Endothelial cell of umbilical vein (primary cell): ENCODE measurements at regions not wholly inside any gene's neighbourhood (a gene's known extent, or its start where the extent isn't known, plus 50 kb on each side); places are given as distances from the start of the nearest gene placed in this dataset.
"Not testable (repeated sequence)": the region's sequence is repeated elsewhere in the genome, so short reads cannot be mapped to it uniquely, and the experiment has no call there.

Experiments
- BruUV-seq: library from RNA; stranded (reverse); fragments of 400-500 nt; replicated peaks from 2 replicates; lab custom pipeline; 2021; lab: Mats Ljungman, UMichigan
- CTCF ChIA-PET: fragments of 300-600, 350-600 bp; sonication (Branson Sonifier 250); formaldehyde crosslinking; loops from one replicate; lab custom pipeline; 2021; ENCODE audit warnings: antibody characterized with exemption, inconsistent platforms; lab: Charles Lee
- POLR2A ChIA-PET: fragments of 300-600, 350-600 bp; sonication (Branson Sonifier 250); formaldehyde crosslinking; loops from one replicate; lab custom pipeline; 2021; ENCODE audit warnings: antibody characterized with exemption, inconsistent platforms; lab: Charles Lee
- DNase-seq: peaks from one replicate; pipeline ENCODE4 v3.0.0-alpha.2; 2011; ENCODE audit warnings: low read depth, low spot score
- FAIRE-seq: peaks from 2 replicates; lab custom pipeline; 2011; peaks lifted over from hg19 to GRCh38; lab: Jason Lieb, UNC
- H2AFZ ChIP-seq: 2 replicates; pipeline ENCODE4 v1.6.0; 2012; ENCODE audit warnings: low read depth, low read length, control low read depth, inconsistent platforms
- H3K27ac ChIP-seq: 2 replicates; pipeline ENCODE4 v1.5.1; 2011; ENCODE audit warnings: low read depth, mild to moderate bottlenecking, control low read depth, low read length, moderate library complexity; ENCODE audit not compliant: insufficient read depth
- H3K27me3 ChIP-seq, 2 experiments: 2 replicates each; pipeline versions ENCODE4 v1.6.0 to v1.6.1; 2011; ENCODE audit warnings: low read length in 2 of 2, mixed read lengths in 1 of 2; ENCODE audit not compliant: control insufficient read depth in 2 of 2, insufficient read depth in 2 of 2
- H3K36me3 ChIP-seq, 2 experiments: 2 replicates in 1 of 2; 3 replicates in 1 of 2; pipeline ENCODE4 v1.5.1; 2011; ENCODE audit warnings: low read length in 2 of 2, mild to moderate bottlenecking in 1 of 2, moderate library complexity in 1 of 2; ENCODE audit not compliant: control insufficient read depth in 2 of 2, insufficient read depth in 2 of 2; ENCODE audit errors: extremely low read depth in 1 of 2
- H3K4me1 ChIP-seq: 3 replicates; pipeline ENCODE4 v1.5.1; 2011; ENCODE audit warnings: mild to moderate bottlenecking, low read length; ENCODE audit not compliant: control insufficient read depth, insufficient read depth; ENCODE audit errors: extremely low read depth
- H3K4me2 ChIP-seq: 2 replicates; pipeline ENCODE4 v1.6.1; 2011; ENCODE audit warnings: low read length, control low read depth, mixed read lengths; ENCODE audit not compliant: insufficient read depth
- H3K4me3 ChIP-seq, 3 experiments: fragments of 200-600 bp in 1 of 3; sonication (generic), shearing (Covaris generic) in 1 of 3; replicated peaks in 1 of 3; 2 replicates each; pipeline ENCODE4 v1.5.1; 2011 to 2016; ENCODE audit warnings: control low read depth in 3 of 3, low read length in 3 of 3, mild to moderate bottlenecking in 2 of 3, inconsistent platforms in 1 of 3, low read depth in 1 of 3, moderate library complexity in 1 of 3; ENCODE audit not compliant: insufficient read depth in 1 of 3
- H3K79me2 ChIP-seq: 2 replicates; pipeline ENCODE4 v1.6.0; 2012; ENCODE audit warnings: low read length, inconsistent platforms; ENCODE audit not compliant: control insufficient read depth, insufficient read depth
- H3K9ac ChIP-seq: replicated peaks from 2 replicates; pipeline ENCODE3; 2011; ENCODE audit warnings: low read length, control low read depth; ENCODE audit not compliant: insufficient read depth; ENCODE audit errors: extremely low read depth
- H3K9me1 ChIP-seq: replicated peaks from 3 replicates; pipeline ENCODE4 v1.6.0; 2011; ENCODE audit warnings: mild to moderate bottlenecking, low read length; ENCODE audit not compliant: control insufficient read depth, insufficient read depth; ENCODE audit errors: extremely low read depth
- H3K9me3 ChIP-seq: replicated peaks from 2 replicates; pipeline ENCODE4 v1.5.1; 2012; ENCODE audit warnings: low read length, inconsistent platforms; ENCODE audit not compliant: control insufficient read depth, insufficient read depth
- H4K20me1 ChIP-seq: replicated peaks from 2 replicates; pipeline ENCODE3; 2011; ENCODE audit warnings: mild to moderate bottlenecking, low read length; ENCODE audit not compliant: control insufficient read depth, insufficient read depth; ENCODE audit errors: extremely low read depth
- EZH2 ChIP-seq: IDR thresholded peaks from 2 replicates; pipeline ENCODE4 v1.6.1; 2012; ENCODE audit warnings: borderline replicate concordance, low read depth, mild to moderate bottlenecking, moderate library complexity, low read length, inconsistent platforms; ENCODE audit not compliant: severe bottlenecking
- FOS ChIP-seq: IDR thresholded peaks from 2 replicates; pipeline ENCODE4 v1.6.1; 2011; ENCODE audit warnings: mild to moderate bottlenecking, low read length, moderate library complexity, borderline replicate concordance; ENCODE audit not compliant: insufficient read depth
- GATA2 ChIP-seq: IDR thresholded peaks from 2 replicates; pipeline ENCODE4 v1.7.0; 2011; ENCODE audit warnings: low read depth, mild to moderate bottlenecking, moderate library complexity, mixed read lengths, low read length; ENCODE audit not compliant: insufficient read length, insufficient read depth
- JUN ChIP-seq: IDR thresholded peaks from 2 replicates; pipeline ENCODE4 v1.6.1; 2011; ENCODE audit warnings: borderline replicate concordance, low read depth; ENCODE audit not compliant: insufficient read length, insufficient read depth
- MYC ChIP-seq: IDR thresholded peaks from one replicate; pipeline ENCODE4 v1.6.1; 2011; ENCODE audit warnings: mild to moderate bottlenecking, low read depth, low read length
- POLR2A ChIP-seq: IDR thresholded peaks from 2 replicates; pipeline ENCODE4 v1.6.1; 2012; ENCODE audit warnings: low read depth, mild to moderate bottlenecking, control low read depth, low read length
- POLR2AphosphoS5 ChIP-seq: IDR thresholded peaks from 2 replicates; pipeline ENCODE4 v1.6.1; 2012; ENCODE audit warnings: low read depth, mild to moderate bottlenecking, control low read depth, low read length, moderate library complexity; ENCODE audit not compliant: insufficient read depth
- dilution Hi-C: fragments of 300-500 bp; cut with MboI; formaldehyde crosslinking; loops from one replicate; pipeline ENCODE4 v1.15.0; 2019; ENCODE audit warnings: low sequenced_read_pairs; ENCODE audit not compliant: extremely low pct_ligation_motif_present
- intact Hi-C: fragments of 100-400 bp; cut with micrococcal nuclease; formaldehyde crosslinking; loops from one replicate; pipeline ENCODE4 v1.10.0; 2022
- TF ChIP-seq, protein P1 (sequence below), 2 donors: IDR thresholded peaks; 1 replicate in 1 of 2; 2 replicates in 1 of 2; pipeline ENCODE4 v1.5.1; 2011; ENCODE audit warnings: low read length in 2 of 2, mild to moderate bottlenecking in 2 of 2, moderate library complexity in 2 of 2, control low read depth in 1 of 2, inconsistent platforms in 1 of 2, low read depth in 1 of 2; ENCODE audit not compliant: insufficient read depth in 1 of 2; ENCODE audit errors: extremely low read depth in 1 of 2
- TF ChIP-seq, protein P2 (sequence below): IDR thresholded peaks from 2 replicates; pipeline ENCODE4 v1.6.1; 2011; ENCODE audit not compliant: insufficient read depth, insufficient read length

DNA sequence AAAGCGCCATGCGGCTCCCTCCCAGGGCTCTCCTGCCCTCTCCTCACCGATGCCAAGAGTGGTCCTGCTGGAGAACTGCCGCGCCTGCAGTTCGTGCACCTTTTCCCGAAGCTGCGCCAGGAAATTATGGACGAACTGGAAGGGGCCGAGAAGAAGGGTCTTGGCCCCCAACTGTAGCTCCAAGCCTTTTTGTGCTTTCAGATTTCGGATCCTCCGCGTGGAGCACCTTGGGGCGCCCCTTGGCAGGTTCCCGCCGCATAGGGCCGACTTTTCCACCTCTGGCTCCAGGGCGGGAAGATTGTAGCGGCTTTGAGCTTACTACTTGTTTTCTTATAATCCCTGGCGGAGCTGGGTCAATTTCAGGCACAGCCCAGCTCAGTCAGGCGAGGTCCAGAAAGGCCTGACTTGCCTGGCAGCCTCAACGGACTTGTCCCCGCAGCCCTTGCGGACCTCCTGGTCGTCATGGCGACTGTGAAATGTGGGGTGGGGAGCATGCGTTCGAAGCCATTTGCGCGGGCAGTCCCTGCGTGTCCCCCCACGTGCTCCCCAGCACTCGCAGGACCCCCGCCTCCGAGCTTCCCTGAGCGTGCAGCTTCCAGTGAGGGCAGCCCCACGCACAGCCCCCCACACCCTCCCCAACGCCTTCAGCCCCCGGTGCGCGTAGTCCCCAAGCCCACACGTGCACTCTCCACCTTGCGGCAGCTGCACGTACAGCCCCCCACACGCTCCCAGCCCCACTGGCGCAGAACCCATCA is 129.9 kb downstream of the KBTBD2 start:
- Histone ChIP-seq H3K9me1 (no peaks in the 10 kb centered on the region), H3K27me3 (peaks cover 0 to 3% of the 10 kb centered on the region in 2 experiments), H3K27ac (no peak overlapping the region), H2AFZ (peak overlapping the region; percentile 80), H3K36me3 (no peaks in the 10 kb centered on the region), H3K9ac (no peak overlapping the region), H3K79me2 (no peaks in the 10 kb centered on the region), H3K4me1 (peaks cover 8% of the 10 kb centered on the region), H3K4me3 (peak overlapping the region in 2 of 3 experiments; percentile 32 to 36), H3K4me2 (peak overlapping the region; percentile 62), H4K20me1 (no peaks in the 10 kb centered on the region), H3K9me3 (no peaks in the 10 kb centered on the region)
- DNase-seq (peak; percentile 7), FAIRE-seq (no peak)
- dilution Hi-C loops (no loop called here), intact Hi-C loops (loop anchor here (2.0 to 10.0 kb wide), 3 partner anchors 69 to 423 kb away; partner anchors contain the start of gene LSM5)
- POLR2A ChIA-PET: interaction anchor here (0.6 kb wide), 1 partner anchor 301 kb away, joined by 3 read pairs; the partner anchor contains the start of gene NT5C3A
- CTCF ChIA-PET: interaction anchor here (0.9 to 1.8 kb wide), 6 partner anchors 33 to 1171 kb away, joined by 3 to 7 read pairs (median 3); no protein-coding TSS in a partner anchor
- TF ChIP-seq, protein P1, sequence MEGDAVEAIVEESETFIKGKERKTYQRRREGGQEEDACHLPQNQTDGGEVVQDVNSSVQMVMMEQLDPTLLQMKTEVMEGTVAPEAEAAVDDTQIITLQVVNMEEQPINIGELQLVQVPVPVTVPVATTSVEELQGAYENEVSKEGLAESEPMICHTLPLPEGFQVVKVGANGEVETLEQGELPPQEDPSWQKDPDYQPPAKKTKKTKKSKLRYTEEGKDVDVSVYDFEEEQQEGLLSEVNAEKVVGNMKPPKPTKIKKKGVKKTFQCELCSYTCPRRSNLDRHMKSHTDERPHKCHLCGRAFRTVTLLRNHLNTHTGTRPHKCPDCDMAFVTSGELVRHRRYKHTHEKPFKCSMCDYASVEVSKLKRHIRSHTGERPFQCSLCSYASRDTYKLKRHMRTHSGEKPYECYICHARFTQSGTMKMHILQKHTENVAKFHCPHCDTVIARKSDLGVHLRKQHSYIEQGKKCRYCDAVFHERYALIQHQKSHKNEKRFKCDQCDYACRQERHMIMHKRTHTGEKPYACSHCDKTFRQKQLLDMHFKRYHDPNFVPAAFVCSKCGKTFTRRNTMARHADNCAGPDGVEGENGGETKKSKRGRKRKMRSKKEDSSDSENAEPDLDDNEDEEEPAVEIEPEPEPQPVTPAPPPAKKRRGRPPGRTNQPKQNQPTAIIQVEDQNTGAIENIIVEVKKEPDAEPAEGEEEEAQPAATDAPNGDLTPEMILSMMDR (IDR thresholded peaks at IDR 0.05; ENCODE audit: extremely low read depth in 1 of 2, insufficient read depth in 1 of 2, low read depth in 1 of 2, low read length in 2 of 2): peak in 1 of 2 donors; percentile 10
- TF ChIP-seq FOS: no peak
- no peak for TF ChIP-seq JUN
- TF ChIP-seq GATA2: no peak
- peak; percentile 35 for TF ChIP-seq EZH2
- no peak for TF ChIP-seq POLR2AphosphoS5
- TF ChIP-seq, protein P2, sequence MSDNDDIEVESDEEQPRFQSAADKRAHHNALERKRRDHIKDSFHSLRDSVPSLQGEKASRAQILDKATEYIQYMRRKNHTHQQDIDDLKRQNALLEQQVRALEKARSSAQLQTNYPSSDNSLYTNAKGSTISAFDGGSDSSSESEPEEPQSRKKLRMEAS: no peak
- no peak for TF ChIP-seq MYC
- TF ChIP-seq POLR2A: no peak
- BruUV-seq: no TSS peak

DNA sequence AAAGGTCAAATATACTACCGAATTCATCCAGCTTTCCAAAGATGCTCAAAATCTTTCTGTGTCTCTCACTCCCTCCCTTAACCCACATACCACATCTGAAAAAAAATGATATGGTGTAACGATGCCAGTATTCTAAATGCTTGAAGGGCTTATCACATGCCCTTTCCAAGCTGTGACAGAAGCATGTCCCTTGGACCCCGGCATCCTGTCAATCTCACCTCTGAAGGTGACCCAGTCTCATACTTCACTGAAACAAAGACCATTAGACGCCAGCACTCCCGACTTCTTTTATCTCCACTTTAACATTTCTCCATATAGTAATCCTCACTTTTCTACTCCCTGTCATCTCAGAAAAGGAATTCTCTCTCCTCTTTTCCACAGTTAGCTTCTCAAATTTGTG is 130.8 kb downstream of the KBTBD2 start:
- H3K27me3 ChIP-seq, H2AFZ ChIP-seq, dilution Hi-C loops, H3K79me2 ChIP-seq, H3K9me1 ChIP-seq, H3K9me3 ChIP-seq, H4K20me1 ChIP-seq, H3K4me2 ChIP-seq, H3K4me1 ChIP-seq, H3K4me3 ChIP-seq, FAIRE-seq, POLR2A ChIA-PET, DNase-seq, H3K27ac ChIP-seq, H3K36me3 ChIP-seq, H3K9ac ChIP-seq, BruUV-seq: not testable (repeated sequence)
- intact Hi-C loops: loop anchor here (5.0 to 10.0 kb wide), 2 partner anchors 68 to 424 kb away; no protein-coding TSS in a partner anchor
- CTCF ChIA-PET: interaction anchor here (1.8 kb wide), 1 partner anchor 270 kb away, joined by 7 read pairs; no protein-coding TSS in a partner anchor
